ENCODE measurements at regions not wholly inside any gene's neighbourhood (a gene's known extent, or its start where the extent isn't known, plus 50 kb on each side); places are given as distances from the start of the nearest gene placed in this dataset.

GRCh38 chr1:34450325-34450724 lies 273.6 kb downstream of the C1orf94 start:
- no peak for TF ChIP-seq GATA2 (IDR thresholded peaks at IDR 0.05; ENCODE audit: insufficient read depth, insufficient read length, low read depth, low read length)
- TF ChIP-seq CTCF (IDR thresholded peaks at IDR 0.05; ENCODE audit: extremely low read depth in 1 of 2, insufficient read depth in 1 of 2, low read depth in 1 of 2, low read length in 2 of 2), result no peak
- no peak for TF ChIP-seq EZH2 (IDR thresholded peaks at IDR 0.05; ENCODE audit: borderline replicate concordance, low read depth, low read length, severe bottlenecking)
- TF ChIP-seq POLR2A (IDR thresholded peaks at IDR 0.05; ENCODE audit: low read depth, low read length), result no peak
- TF ChIP-seq JUN (IDR thresholded peaks at IDR 0.05; ENCODE audit: borderline replicate concordance, insufficient read depth, insufficient read length, low read depth), result no peak

All from endothelial cell of umbilical vein (primary cell).